HEK293 (cell line): ENCODE measurements at regions not wholly inside any gene's neighbourhood (a gene's known extent, or its start where the extent isn't known, plus 50 kb on each side); places are given as distances from the start of the nearest gene placed in this dataset.

Source experiments
- CTCF ChIA-PET: fragments of 350-600 bp; formaldehyde crosslinking; extraction: SDS; loops from one replicate; lab custom pipeline; 2021; ENCODE audit warnings: antibody characterized with exemption; lab: Yijun Ruan, JAX
- POLR2A ChIA-PET: fragments of 300-600 bp; formaldehyde crosslinking; extraction: SDS; loops from one replicate; lab custom pipeline; 2020; ENCODE audit warnings: antibody characterized with exemption, inconsistent platforms; lab: Yijun Ruan, JAX
- H3K27ac ChIP-seq: fragments of 200-500 bp; sonication (Bioruptor generic); 2 replicates; pipeline ENCODE4 v1.5.1; 2014; ENCODE audit warnings: low read depth, low read length, control low read depth, inconsistent platforms; ENCODE audit errors: extremely low read depth
- H3K36me3 ChIP-seq, 2 experiments: fragments of 200-500 bp in 1 of 2; sonication (Bioruptor generic) in 1 of 2; 1 replicate in 1 of 2; 2 replicates in 1 of 2; pipeline ENCODE4 v1.5.1; 2014 to 2017; ENCODE audit warnings: inconsistent platforms in 2 of 2, low read length in 2 of 2; ENCODE audit not compliant: control insufficient read depth in 2 of 2, insufficient read depth in 1 of 2
- H3K4me1 ChIP-seq: fragments of 200-500 bp; sonication (Bioruptor generic); 2 replicates; pipeline ENCODE4 v1.5.1; 2014; ENCODE audit warnings: mild to moderate bottlenecking, low read length, inconsistent platforms; ENCODE audit not compliant: control insufficient read depth, insufficient read depth
- H3K4me3 ChIP-seq: 2 replicates; pipeline ENCODE4 v1.5.1; 2011; ENCODE audit warnings: low read depth, mild to moderate bottlenecking, control low read depth, low read length, moderate library complexity
- H3K9me3 ChIP-seq: fragments of 200-500 bp; sonication (Bioruptor generic); 2 replicates; pipeline ENCODE4 v1.5.1; 2014; ENCODE audit warnings: low read depth, low read length, inconsistent platforms; ENCODE audit not compliant: control insufficient read depth, insufficient read depth
- ELK4 ChIP-seq: IDR thresholded peaks from 2 replicates; pipeline ENCODE4 v1.6.1; 2011; ENCODE audit warnings: mild to moderate bottlenecking, low read depth, low read length, borderline replicate concordance
- KLF10 ChIP-seq: fragments of 450-650 bp; IDR thresholded peaks from 2 replicates; pipeline ENCODE4 v1.5.1; 2018; ENCODE audit warnings: missing biosample characterization, mild to moderate bottlenecking, missing genetic modification characterization
- KLF7 ChIP-seq: fragments of 450-650 bp; formaldehyde crosslinking; IDR thresholded peaks from 2 replicates; pipeline ENCODE4 v1.5.1; 2016; ENCODE audit warnings: missing biosample characterization, missing genetic modification characterization, borderline replicate concordance
- KLF8 ChIP-seq: fragments of 450-650 bp; formaldehyde crosslinking; IDR thresholded peaks from 2 replicates; pipeline ENCODE4 v1.5.1; 2016; ENCODE audit warnings: missing biosample characterization, missing genetic modification characterization
- PBX3 ChIP-seq: sonication (generic); formaldehyde crosslinking; IDR thresholded peaks from 2 replicates; pipeline ENCODE4 v1.8.1; 2022; ENCODE audit warnings: mild to moderate bottlenecking, moderate library complexity, missing genetic modification reagents
- RBAK ChIP-seq: fragments of 450-650 bp; formaldehyde crosslinking; IDR thresholded peaks from 2 replicates; pipeline ENCODE4 v1.5.1; 2016; ENCODE audit warnings: missing biosample characterization, missing genetic modification characterization
- TSHZ1 ChIP-seq: fragments of 450-650 bp; formaldehyde crosslinking; IDR thresholded peaks from 2 replicates; pipeline ENCODE4 v1.5.1; 2016; ENCODE audit warnings: missing biosample characterization, missing genetic modification characterization, borderline replicate concordance
- ZBTB21 ChIP-seq: fragments of 450-650 bp; formaldehyde crosslinking; IDR thresholded peaks from 2 replicates; pipeline ENCODE4 v1.5.1; 2017; ENCODE audit warnings: missing biosample characterization, missing genetic modification characterization
- ZBTB49 ChIP-seq: fragments of 450-650 bp; formaldehyde crosslinking; IDR thresholded peaks from 2 replicates; pipeline ENCODE4 v1.5.1; 2016; ENCODE audit warnings: missing biosample characterization, missing genetic modification characterization, low read depth
- ZFP69B ChIP-seq: fragments of 450-650 bp; formaldehyde crosslinking; IDR thresholded peaks from 2 replicates; pipeline ENCODE4 v1.5.1; 2016; ENCODE audit warnings: missing biosample characterization, missing genetic modification characterization
- ZNF132 ChIP-seq: fragments of 450-650 bp; formaldehyde crosslinking; IDR thresholded peaks from 2 replicates; pipeline ENCODE4 v1.5.1; 2017; ENCODE audit warnings: missing biosample characterization, missing genetic modification characterization, borderline replicate concordance
- ZNF169 ChIP-seq: fragments of 450-650 bp; formaldehyde crosslinking; IDR thresholded peaks from 2 replicates; pipeline ENCODE4 v1.5.1; 2016; ENCODE audit warnings: missing biosample characterization, missing genetic modification characterization
- ZNF175 ChIP-seq: fragments of 450-650 bp; formaldehyde crosslinking; IDR thresholded peaks from 2 replicates; pipeline ENCODE4 v1.5.1; 2016; ENCODE audit warnings: missing biosample characterization, missing genetic modification characterization
- ZNF214 ChIP-seq: fragments of 450-650 bp; formaldehyde crosslinking; IDR thresholded peaks from 2 replicates; pipeline ENCODE4 v1.5.1; 2017; ENCODE audit warnings: missing biosample characterization, mild to moderate bottlenecking, missing genetic modification characterization, borderline replicate concordance
- ZNF280D ChIP-seq: fragments of 450-650 bp; formaldehyde crosslinking; IDR thresholded peaks from 2 replicates; pipeline ENCODE4 v1.5.1; 2016; ENCODE audit warnings: missing biosample characterization, missing genetic modification characterization
- ZNF292 ChIP-seq: fragments of 450-650 bp; formaldehyde crosslinking; IDR thresholded peaks from 2 replicates; pipeline ENCODE4 v1.5.1; 2016; ENCODE audit warnings: low read depth, missing biosample characterization, missing genetic modification characterization, borderline replicate concordance
- ZNF37A ChIP-seq: fragments of 450-650 bp; IDR thresholded peaks from 2 replicates; pipeline ENCODE4 v1.5.1; 2018; ENCODE audit warnings: missing biosample characterization, missing genetic modification characterization
- ZNF501 ChIP-seq: fragments of 450-650 bp; formaldehyde crosslinking; IDR thresholded peaks from 2 replicates; pipeline ENCODE4 v1.5.1; 2016; ENCODE audit warnings: missing biosample characterization, missing genetic modification characterization
- ZNF521 ChIP-seq: fragments of 450-650 bp; formaldehyde crosslinking; IDR thresholded peaks from 2 replicates; pipeline ENCODE4 v1.5.1; 2017; ENCODE audit warnings: missing biosample characterization, mild to moderate bottlenecking, missing genetic modification characterization
- ZNF544 ChIP-seq: fragments of 450-650 bp; formaldehyde crosslinking; IDR thresholded peaks from 2 replicates; pipeline ENCODE4 v1.5.0; 2017; ENCODE audit warnings: missing biosample characterization, missing genetic modification characterization
- ZNF747 ChIP-seq: fragments of 450-650 bp; formaldehyde crosslinking; IDR thresholded peaks from 2 replicates; pipeline ENCODE4 v1.5.1; 2016; ENCODE audit warnings: missing biosample characterization, missing genetic modification characterization

GRCh38 chr2:150276737-150277136 is 210.7 kb downstream of the RND3 start (continued):
- TF ChIP-seq PBX3 (CRISPR knock-in tag) (no peak), KLF10 (tag by site-specific recombination) (no peak), ZNF544 (tag by site-specific recombination) (no peak), ZFP69B (tag by site-specific recombination) (no peak), ELK4 (no peak), ZNF37A (tag by site-specific recombination) (no peak), ZNF521 (tag by site-specific recombination) (no peak), ZBTB21 (tag by site-specific recombination) (no peak), ZNF292 (tag by site-specific recombination) (no peak), KLF8 (tag by site-specific recombination) (no peak), TSHZ1 (tag by site-specific recombination) (no peak)

GRCh38 chr2:150274108-150274507 is 213.4 kb downstream of the RND3 start:
- H3K9me3 ChIP-seq, result no peaks in the 10 kb centered on the region; the same call in 1 of the 2 replicates
- no peak overlapping the region for H3K4me3 ChIP-seq
- no peak for TF ChIP-seq RBAK
- ChIA-PET POLR2A (no interaction called here), CTCF (interaction anchor here (0.5 kb wide), 1 partner anchor 797 kb away, joined by 3 read pairs; no protein-coding TSS in a partner anchor)
- no peaks in the 10 kb centered on the region for H3K4me1 ChIP-seq
- H3K36me3 ChIP-seq, result no peaks in the 10 kb centered on the region
- H3K27ac ChIP-seq, result no peak overlapping the region

GRCh38 chr2:150271952-150272802 is 215.3 kb downstream of the RND3 start:
- ChIA-PET POLR2A (no interaction called here), CTCF (no interaction called here)
- TF ChIP-seq ZNF132 (tag by site-specific recombination) (no peak), ZNF280D (tag by site-specific recombination) (no peak), ZNF175 (no peak), ZNF169 (tag by site-specific recombination) (no peak), ZNF747 (no peak), ZNF214 (tag by site-specific recombination) (no peak), ZBTB49 (no peak), ZNF501 (tag by site-specific recombination) (no peak), KLF8 (tag by site-specific recombination) (no peak), KLF7 (tag by site-specific recombination) (no peak)

More at GRCh38 chr2:150271952-150272802, 215.3 kb downstream of the RND3 start:
- Histone ChIP-seq H3K36me3 (no peaks in the 10 kb centered on the region), H3K9me3 (no peaks in the 10 kb centered on the region), H3K27ac (no peak overlapping the region), H3K4me3 (no peak overlapping the region), H3K4me1 (no peaks in the 10 kb centered on the region)
